ENCODE measurements at regions not wholly inside any gene's neighbourhood (a gene's known extent, or its start where the extent isn't known, plus 50 kb on each side); places are given as distances from the start of the nearest gene placed in this dataset.

DNA sequence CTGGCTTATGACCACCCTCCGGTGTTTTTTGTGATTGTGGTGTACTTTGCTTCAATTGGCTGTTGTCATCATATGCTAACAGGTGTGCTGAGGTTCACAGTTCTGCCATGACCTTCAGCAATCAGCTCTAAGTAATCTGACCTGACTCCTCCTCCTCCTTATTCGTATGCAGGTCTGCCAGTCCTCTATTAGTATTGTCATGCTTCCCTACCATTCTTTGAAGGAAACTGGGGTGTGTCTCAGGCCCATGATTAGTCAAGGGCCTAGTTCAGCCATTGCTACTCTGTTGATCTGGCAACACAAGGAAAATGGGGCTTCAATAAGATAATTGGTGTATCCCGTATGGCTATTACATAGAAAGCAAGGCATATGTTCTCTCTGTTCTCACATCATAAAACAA is 332.3 kb upstream of the DPYD start:
- DNase-seq (ENCODE audit: low spot score in 2 of 2) (no peak), ATAC-seq (no peak)
- Mint-ChIP-seq H3K4me3 (no peak overlapping the region), H3K36me3 (no peaks in the 10 kb centered on the region), H3K4me1 (no peaks in the 10 kb centered on the region), H3K27ac (no peak overlapping the region), H3K9me3 (peaks cover 7% of the 10 kb centered on the region)

GRCh38 chr1:98251497-98251896 is 330.7 kb upstream of the DPYD start:
- Mint-ChIP-seq H3K9me3 (peaks cover 3% of the 10 kb centered on the region), H3K4me3 (no peak overlapping the region), H3K4me1 (no peaks in the 10 kb centered on the region), H3K36me3 (no peaks in the 10 kb centered on the region), H3K27ac (no peak overlapping the region)
- ATAC-seq = no peak
- no peak for DNase-seq (ENCODE audit: low spot score in 2 of 2)

- Mint-ChIP-seq H3K9me3 (peaks cover 20% of the 10 kb centered on the region), H3K27ac (no peak overlapping the region), H3K36me3 (no peaks in the 10 kb centered on the region), H3K4me1 (peaks cover 21% of the 10 kb centered on the region), H3K4me3 (no peak overlapping the region)
- no peak for DNase-seq (ENCODE audit: low spot score in 2 of 2)
- peak; percentile 57 for ATAC-seq
These were observed 311.8 kb upstream of the DPYD start for GRCh38 chr1:98232678-98233077.

- no peaks in the 10 kb centered on the region for H3K9me3 Mint-ChIP-seq
- ATAC-seq (no peak), DNase-seq (ENCODE audit: low spot score in 2 of 2) (no peak)
- no peaks in the 10 kb centered on the region for H3K4me1 Mint-ChIP-seq
- H3K27ac Mint-ChIP-seq = no peak overlapping the region
- no peaks in the 10 kb centered on the region for H3K36me3 Mint-ChIP-seq
- H3K4me3 Mint-ChIP-seq = no peak overlapping the region
These were observed 301.9 kb upstream of the DPYD start for GRCh38 chr1:98222706-98223105.

GRCh38 chr1:98221923-98222322 is 301.1 kb upstream of the DPYD start:
- no peaks in the 10 kb centered on the region for H3K9me3 Mint-ChIP-seq
- no peaks in the 10 kb centered on the region for H3K36me3 Mint-ChIP-seq
- H3K27ac Mint-ChIP-seq = no peak overlapping the region
- no peaks in the 10 kb centered on the region for H3K4me1 Mint-ChIP-seq
- no peak overlapping the region for H3K4me3 Mint-ChIP-seq
- DNase-seq (ENCODE audit: low spot score in 2 of 2) (no peak), ATAC-seq (no peak)

DNA sequence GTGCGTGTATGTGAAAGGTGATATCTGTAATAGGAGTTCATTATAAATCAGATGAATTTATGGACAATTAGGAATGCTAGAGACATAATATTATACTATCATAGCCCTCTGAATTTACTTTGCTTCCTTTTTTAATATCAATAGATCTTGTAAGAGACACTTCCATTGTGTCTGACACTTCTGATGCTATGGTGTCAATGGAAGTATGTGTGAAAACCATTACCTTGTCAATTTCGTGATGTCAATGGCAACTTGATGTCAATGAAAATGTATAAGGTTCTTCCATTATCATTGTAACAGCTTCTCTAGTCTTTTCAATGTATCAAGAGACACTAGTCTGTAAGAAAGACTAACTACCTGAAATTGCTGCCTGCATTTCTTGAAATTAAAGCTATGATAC is 296.8 kb upstream of the DPYD start:
- no peaks in the 10 kb centered on the region for H3K9me3 Mint-ChIP-seq
- ATAC-seq = no peak
- no peak for DNase-seq (ENCODE audit: low spot score in 2 of 2)
- H3K36me3 Mint-ChIP-seq = no peaks in the 10 kb centered on the region
- H3K27ac Mint-ChIP-seq = no peak overlapping the region
- no peak overlapping the region for H3K4me3 Mint-ChIP-seq
- H3K4me1 Mint-ChIP-seq = no peaks in the 10 kb centered on the region

DNA sequence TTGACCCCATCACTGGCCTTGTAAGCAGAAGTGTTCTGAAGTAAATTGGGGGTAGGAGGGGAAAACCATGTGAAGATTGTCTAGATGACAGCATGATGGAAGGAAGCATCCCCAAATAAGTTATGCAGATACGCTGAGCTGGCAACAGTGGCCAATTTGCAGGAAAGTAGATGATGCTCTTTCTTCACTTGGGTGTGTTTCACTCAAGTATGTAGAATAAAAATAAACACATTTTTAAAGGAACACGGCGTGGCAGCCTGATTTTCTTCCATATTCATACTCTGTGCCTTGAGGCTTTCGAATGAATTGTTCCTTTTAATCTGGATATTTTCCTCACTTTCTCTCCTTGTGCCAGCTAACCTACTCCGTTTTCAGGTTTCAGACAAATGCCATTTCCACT is 295.5 kb upstream of the DPYD start:
- Mint-ChIP-seq H3K36me3 (no peaks in the 10 kb centered on the region), H3K9me3 (no peaks in the 10 kb centered on the region), H3K4me3 (no peak overlapping the region), H3K4me1 (no peaks in the 10 kb centered on the region), H3K27ac (no peak overlapping the region)
- no peak for DNase-seq (ENCODE audit: low spot score in 2 of 2)
- ATAC-seq = no peak

- Mint-ChIP-seq H3K4me3 (no peak overlapping the region), H3K36me3 (no peaks in the 10 kb centered on the region), H3K4me1 (no peaks in the 10 kb centered on the region), H3K9me3 (no peaks in the 10 kb centered on the region), H3K27ac (no peak overlapping the region)
- DNase-seq (ENCODE audit: low spot score in 2 of 2) = no peak
- ATAC-seq = no peak
These were observed 290.5 kb upstream of the DPYD start for GRCh38 chr1:98211271-98211845.

DNA sequence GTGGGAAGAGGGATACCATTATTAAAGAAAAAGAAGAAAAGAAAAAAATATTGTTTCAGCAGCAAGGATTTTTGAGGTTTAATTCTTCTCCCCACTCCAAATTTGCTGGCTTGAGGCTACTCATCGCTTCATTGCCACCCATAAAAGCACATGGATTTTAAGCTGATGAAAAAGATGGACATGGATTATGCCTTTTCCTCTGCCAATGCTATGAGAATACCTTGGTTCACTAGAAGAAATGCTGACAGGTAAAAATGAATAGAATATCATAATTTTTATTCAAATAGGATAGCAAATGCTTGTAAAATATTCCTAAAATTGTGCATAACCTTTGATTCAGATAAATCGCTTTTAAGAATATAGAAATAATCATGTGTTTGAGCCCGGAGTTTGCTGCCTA is 289.7 kb upstream of the DPYD start:
- Mint-ChIP-seq H3K36me3 (no peaks in the 10 kb centered on the region), H3K27ac (no peak overlapping the region), H3K4me3 (no peak overlapping the region), H3K4me1 (no peaks in the 10 kb centered on the region), H3K9me3 (peaks cover under 1% of the 10 kb centered on the region)
- DNase-seq (ENCODE audit: low spot score in 2 of 2) (no peak), ATAC-seq (no peak)

GRCh38 chr1:98210064-98210463 is 289.2 kb upstream of the DPYD start:
- Mint-ChIP-seq H3K4me1 (no peaks in the 10 kb centered on the region), H3K36me3 (no peaks in the 10 kb centered on the region), H3K27ac (no peak overlapping the region), H3K9me3 (peaks cover 3% of the 10 kb centered on the region), H3K4me3 (no peak overlapping the region)
- no peak for DNase-seq (ENCODE audit: low spot score in 2 of 2)
- ATAC-seq = no peak

- Mint-ChIP-seq H3K27ac (no peak overlapping the region), H3K9me3 (peaks cover 3% of the 10 kb centered on the region), H3K36me3 (no peaks in the 10 kb centered on the region), H3K4me1 (no peaks in the 10 kb centered on the region), H3K4me3 (no peak overlapping the region)
- no peak for ATAC-seq
- DNase-seq (ENCODE audit: low spot score in 2 of 2) = no peak
These were observed 284.6 kb upstream of the DPYD start for GRCh38 chr1:98205291-98206017.

DNA sequence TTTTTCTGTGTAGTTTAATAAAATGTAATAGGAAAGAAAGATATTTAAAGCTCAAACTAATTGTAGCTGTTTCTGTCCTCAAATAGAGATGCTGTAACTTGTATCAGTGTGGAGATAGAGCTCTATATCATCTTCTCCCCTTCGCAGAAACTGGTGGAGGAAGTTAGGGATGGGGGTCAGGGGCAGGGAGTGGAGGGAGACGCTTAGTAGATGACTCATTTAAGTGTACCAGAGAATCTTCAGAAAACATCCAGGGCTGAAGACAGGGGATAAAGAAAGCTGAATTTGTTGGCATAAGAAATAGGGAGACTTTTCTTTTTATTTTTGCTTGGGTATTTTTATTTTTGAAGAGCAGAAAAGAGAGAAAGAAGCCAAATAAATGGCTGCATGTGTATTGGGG is 282.6 kb upstream of the DPYD start:
- Mint-ChIP-seq H3K27ac (no peak overlapping the region), H3K36me3 (no peaks in the 10 kb centered on the region), H3K4me3 (no peak overlapping the region), H3K4me1 (no peaks in the 10 kb centered on the region), H3K9me3 (peaks cover 3% of the 10 kb centered on the region)
- no peak for DNase-seq (ENCODE audit: low spot score in 2 of 2)
- no peak for ATAC-seq

GRCh38 chr1:98201666-98202081 is 280.8 kb upstream of the DPYD start:
- Mint-ChIP-seq H3K9me3 (peaks cover 3% of the 10 kb centered on the region), H3K4me3 (no peak overlapping the region), H3K27ac (no peak overlapping the region), H3K4me1 (no peaks in the 10 kb centered on the region), H3K36me3 (no peaks in the 10 kb centered on the region)
- DNase-seq (ENCODE audit: low spot score in 2 of 2) (no peak), ATAC-seq (no peak)

DNA sequence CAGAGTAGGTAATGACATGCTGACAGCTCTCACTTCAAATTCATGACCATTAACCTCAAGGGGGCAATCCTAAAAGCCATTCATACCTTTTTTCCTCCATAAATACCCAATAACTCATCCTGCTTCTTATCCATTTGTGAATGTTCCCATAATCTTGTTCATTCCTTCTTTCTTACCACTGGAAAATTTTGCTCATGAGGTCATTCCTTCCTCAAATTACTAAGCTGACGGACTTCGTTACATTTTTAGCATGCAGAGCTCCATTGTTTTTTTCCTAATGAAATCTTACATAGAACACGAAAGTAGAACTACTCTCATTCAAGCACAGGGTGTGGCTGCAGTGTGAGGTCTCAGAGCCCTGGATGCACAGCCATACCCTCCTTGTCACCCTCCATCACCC is 276.5 kb upstream of the DPYD start:
- DNase-seq (ENCODE audit: low spot score in 2 of 2) = no peak
- H3K9me3 Mint-ChIP-seq = no peaks in the 10 kb centered on the region
- H3K4me1 Mint-ChIP-seq = no peaks in the 10 kb centered on the region
- no peak overlapping the region for H3K4me3 Mint-ChIP-seq
- no peak for ATAC-seq
- no peaks in the 10 kb centered on the region for H3K36me3 Mint-ChIP-seq
- no peak overlapping the region for H3K27ac Mint-ChIP-seq

DNA sequence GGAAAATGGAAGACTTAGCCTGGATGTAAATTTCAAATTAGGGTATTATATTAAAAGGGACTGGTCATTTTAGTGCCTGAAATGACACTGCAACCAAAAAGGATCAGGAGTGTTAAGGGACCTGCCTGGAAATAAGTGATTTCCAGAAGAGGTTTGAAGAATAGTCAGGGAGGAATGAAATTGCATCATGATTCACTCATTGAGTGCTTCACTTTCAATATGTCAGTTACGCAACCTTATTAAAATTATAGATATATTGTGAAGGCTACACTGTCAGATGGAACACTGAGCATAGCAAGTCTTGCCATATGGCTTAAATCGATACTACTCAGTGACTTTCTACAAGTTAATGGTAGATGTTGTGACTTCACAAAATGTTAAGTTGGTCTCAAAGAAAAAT is 275.2 kb upstream of the DPYD start:
- ATAC-seq = no peak
- no peaks in the 10 kb centered on the region for H3K4me1 Mint-ChIP-seq

GRCh38 chr1:98188774-98189173 is 267.9 kb upstream of the DPYD start:
- DNase-seq (ENCODE audit: low spot score in 2 of 2) (no peak), ATAC-seq (no peak)
- Mint-ChIP-seq H3K27ac (no peak overlapping the region), H3K9me3 (no peaks in the 10 kb centered on the region), H3K4me3 (no peak overlapping the region), H3K36me3 (no peaks in the 10 kb centered on the region), H3K4me1 (no peaks in the 10 kb centered on the region)

More for the DNA sequence above, 275.2 kb upstream of the DPYD start:
- no peak overlapping the region for H3K27ac Mint-ChIP-seq
- no peak for DNase-seq (ENCODE audit: low spot score in 2 of 2)
- H3K9me3 Mint-ChIP-seq = no peaks in the 10 kb centered on the region
- H3K4me3 Mint-ChIP-seq = no peak overlapping the region
- H3K36me3 Mint-ChIP-seq = no peaks in the 10 kb centered on the region
